GM06990 (cell line): ENCODE measurements at regions not wholly inside any gene's neighbourhood (a gene's known extent, or its start where the extent isn't known, plus 50 kb on each side); places are given as distances from the start of the nearest gene placed in this dataset.

ENCODE experiments used
- DNase-seq: peaks from one replicate; pipeline ENCODE4 v3.0.0-alpha.2; 2011; ENCODE audit not compliant: insufficient read length; ENCODE audit errors: extremely low read depth
- H3K27me3 ChIP-seq: replicated peaks from 2 replicates; pipeline ENCODE4 v1.6.0; 2011; ENCODE audit warnings: low read length; ENCODE audit not compliant: control insufficient read depth, insufficient read depth
- H3K36me3 ChIP-seq: 2 replicates; pipeline ENCODE4 v1.5.1; 2011; ENCODE audit warnings: low read length; ENCODE audit not compliant: control insufficient read depth, insufficient read depth
- H3K4me3 ChIP-seq: replicated peaks from 2 replicates; pipeline ENCODE4 v1.5.1; 2011; ENCODE audit warnings: low read depth, mild to moderate bottlenecking, control low read depth, low read length
- TF ChIP-seq, protein P1 (sequence below): IDR thresholded peaks from 2 replicates; pipeline ENCODE4 v1.5.1; 2011; ENCODE audit warnings: low read length, control low read depth, mild to moderate bottlenecking, inconsistent platforms; ENCODE audit not compliant: insufficient read depth, poor library complexity, severe bottlenecking

DNA sequence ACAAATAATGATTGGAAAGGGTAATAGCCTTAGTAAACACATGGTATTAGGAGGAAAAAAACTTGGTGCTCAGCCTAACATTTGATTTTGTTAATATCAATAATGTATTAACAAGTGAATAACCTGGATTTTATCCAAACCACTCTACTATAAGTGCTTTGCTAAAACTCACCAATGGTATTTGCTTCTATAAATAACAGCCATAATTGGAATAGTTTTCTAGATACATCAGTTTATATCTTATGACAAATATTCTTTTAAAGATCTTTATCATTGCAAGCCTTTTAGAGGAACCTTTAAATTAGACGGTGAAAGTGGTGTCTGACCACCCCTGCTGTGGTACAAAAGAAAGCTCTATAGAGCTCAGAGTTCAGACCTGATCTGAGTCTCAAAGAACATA, 123.9 kb downstream of the SHOX2 start:
- no peaks in the 10 kb centered on the region for H3K27me3 ChIP-seq
- TF ChIP-seq, protein P1, sequence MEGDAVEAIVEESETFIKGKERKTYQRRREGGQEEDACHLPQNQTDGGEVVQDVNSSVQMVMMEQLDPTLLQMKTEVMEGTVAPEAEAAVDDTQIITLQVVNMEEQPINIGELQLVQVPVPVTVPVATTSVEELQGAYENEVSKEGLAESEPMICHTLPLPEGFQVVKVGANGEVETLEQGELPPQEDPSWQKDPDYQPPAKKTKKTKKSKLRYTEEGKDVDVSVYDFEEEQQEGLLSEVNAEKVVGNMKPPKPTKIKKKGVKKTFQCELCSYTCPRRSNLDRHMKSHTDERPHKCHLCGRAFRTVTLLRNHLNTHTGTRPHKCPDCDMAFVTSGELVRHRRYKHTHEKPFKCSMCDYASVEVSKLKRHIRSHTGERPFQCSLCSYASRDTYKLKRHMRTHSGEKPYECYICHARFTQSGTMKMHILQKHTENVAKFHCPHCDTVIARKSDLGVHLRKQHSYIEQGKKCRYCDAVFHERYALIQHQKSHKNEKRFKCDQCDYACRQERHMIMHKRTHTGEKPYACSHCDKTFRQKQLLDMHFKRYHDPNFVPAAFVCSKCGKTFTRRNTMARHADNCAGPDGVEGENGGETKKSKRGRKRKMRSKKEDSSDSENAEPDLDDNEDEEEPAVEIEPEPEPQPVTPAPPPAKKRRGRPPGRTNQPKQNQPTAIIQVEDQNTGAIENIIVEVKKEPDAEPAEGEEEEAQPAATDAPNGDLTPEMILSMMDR, result no peak
- no peak for DNase-seq
- H3K36me3 ChIP-seq, result no peaks in the 10 kb centered on the region
- H3K4me3 ChIP-seq, result no peak overlapping the region

DNA sequence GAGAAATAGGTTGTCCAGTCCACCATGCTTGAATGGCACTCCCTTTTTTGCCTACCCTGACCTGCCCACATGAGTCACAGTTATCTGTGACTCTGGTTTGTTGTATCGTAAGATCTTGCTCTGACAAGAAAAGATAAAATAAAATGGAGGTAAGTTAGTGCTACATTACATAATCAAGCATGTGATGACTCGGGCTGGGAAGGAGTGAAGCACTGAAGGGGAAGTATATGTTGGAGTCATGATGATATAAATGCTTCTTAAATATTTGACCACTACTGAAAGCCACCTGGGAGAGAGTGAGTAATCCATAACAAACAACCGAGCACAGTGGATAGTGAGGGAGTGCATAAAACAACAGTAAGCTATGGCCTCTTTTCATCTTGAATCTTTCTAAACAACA, 124.4 kb downstream of the SHOX2 start:
- DNase-seq, result no peak
- Histone ChIP-seq H3K4me3 (no peak overlapping the region), H3K36me3 (no peaks in the 10 kb centered on the region), H3K27me3 (no peaks in the 10 kb centered on the region)
- TF ChIP-seq, protein P1, result no peak

DNA sequence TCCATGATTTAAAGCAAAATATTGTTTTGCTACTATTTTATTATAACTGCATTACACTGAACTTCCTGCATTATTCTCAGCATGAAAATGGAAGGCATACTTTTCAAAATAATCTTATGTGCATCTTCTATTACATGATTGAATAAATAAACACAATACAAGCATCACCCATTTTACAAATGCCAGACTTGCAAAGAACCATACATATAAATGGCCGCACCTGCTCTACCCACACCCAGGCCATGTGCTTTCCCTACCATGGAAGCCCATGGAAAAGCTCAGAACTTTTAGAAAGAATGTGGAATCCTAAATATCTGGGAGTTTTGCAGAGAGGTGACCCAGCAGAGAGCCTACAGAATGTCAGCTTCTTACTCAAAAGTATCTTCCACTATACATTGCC, 127.2 kb downstream of the SHOX2 start:
- no peak for DNase-seq
- TF ChIP-seq, protein P1, result no peak
- H3K36me3 ChIP-seq, result no peaks in the 10 kb centered on the region
- H3K27me3 ChIP-seq, result no peaks in the 10 kb centered on the region
- no peak overlapping the region for H3K4me3 ChIP-seq

DNA sequence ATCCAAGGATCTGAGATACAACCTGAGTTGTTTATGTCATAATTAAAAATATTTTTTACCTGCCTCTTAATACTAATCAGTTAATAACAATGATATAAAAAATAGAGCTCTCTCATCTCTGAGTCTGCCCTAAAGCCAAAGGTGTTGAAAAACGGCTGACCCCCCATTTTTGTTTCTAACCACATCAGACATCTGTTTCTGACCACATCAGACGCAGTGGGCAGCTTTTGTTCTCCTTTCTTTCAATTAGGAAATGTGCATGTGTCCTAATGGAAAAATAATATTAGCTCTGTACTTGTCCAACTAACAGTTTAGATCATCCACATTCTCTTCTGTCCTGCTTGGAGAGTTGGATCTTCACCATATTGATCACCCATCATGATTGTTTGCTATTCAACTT, 144.6 kb downstream of the SHOX2 start:
- TF ChIP-seq, protein P1, result no peak
- no peak for DNase-seq
- Histone ChIP-seq H3K36me3 (no peaks in the 10 kb centered on the region), H3K4me3 (no peak overlapping the region), H3K27me3 (no peaks in the 10 kb centered on the region; the same call in 1 of the 2 replicates)

DNA sequence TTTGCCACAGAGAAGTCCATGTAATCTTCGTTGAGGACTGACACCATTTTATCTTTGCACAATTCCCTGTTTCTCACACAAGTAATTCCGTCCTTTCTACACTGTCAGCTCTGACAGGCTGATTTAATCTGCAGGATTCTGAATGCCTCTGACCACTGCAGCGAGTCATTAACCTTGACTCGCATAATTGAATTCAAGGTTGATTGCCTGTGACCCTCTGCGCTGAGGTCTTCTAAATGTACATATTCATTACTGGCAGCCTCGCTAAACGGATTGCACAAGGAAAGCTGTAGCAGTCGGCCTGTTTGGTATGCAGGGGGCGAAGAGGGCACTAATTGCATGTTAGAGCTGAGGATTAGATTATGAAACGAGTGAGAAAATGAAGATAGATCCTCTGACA, 147.8 kb downstream of the SHOX2 start:
- Histone ChIP-seq H3K27me3 (no peaks in the 10 kb centered on the region), H3K36me3 (no peaks in the 10 kb centered on the region), H3K4me3 (no peak overlapping the region)
- DNase-seq, result no peak
- TF ChIP-seq, protein P1, result no peak

DNA sequence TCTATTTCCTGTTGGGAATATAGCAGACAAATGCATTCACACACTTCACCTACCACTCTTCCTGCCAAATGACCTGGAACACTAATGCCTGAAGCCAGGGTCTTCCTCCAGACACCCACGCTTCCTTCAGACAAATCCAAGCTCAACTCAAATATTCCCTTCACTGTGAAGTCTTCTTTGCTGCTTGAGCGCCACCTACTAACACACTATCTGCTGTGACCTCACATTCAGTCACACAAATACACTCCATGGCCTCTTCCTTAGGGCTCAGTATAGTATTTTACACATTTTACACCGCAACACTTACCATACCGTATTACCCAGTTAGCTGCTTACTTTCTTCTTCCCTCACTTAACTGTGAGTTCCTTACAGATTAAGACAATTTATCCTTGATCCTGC, 149.4 kb downstream of the SHOX2 start:
- DNase-seq, result no peak
- Histone ChIP-seq H3K27me3 (no peaks in the 10 kb centered on the region), H3K4me3 (no peak overlapping the region), H3K36me3 (no peaks in the 10 kb centered on the region)
- TF ChIP-seq, protein P1, result no peak
